ENCODE measurements at regions not wholly inside any gene's neighbourhood (a gene's known extent, or its start where the extent isn't known, plus 50 kb on each side); places are given as distances from the start of the nearest gene placed in this dataset.
"Not testable (repeated sequence)": the region's sequence is repeated elsewhere in the genome, so short reads cannot be mapped to it uniquely, and the experiment has no call there.

DNA sequence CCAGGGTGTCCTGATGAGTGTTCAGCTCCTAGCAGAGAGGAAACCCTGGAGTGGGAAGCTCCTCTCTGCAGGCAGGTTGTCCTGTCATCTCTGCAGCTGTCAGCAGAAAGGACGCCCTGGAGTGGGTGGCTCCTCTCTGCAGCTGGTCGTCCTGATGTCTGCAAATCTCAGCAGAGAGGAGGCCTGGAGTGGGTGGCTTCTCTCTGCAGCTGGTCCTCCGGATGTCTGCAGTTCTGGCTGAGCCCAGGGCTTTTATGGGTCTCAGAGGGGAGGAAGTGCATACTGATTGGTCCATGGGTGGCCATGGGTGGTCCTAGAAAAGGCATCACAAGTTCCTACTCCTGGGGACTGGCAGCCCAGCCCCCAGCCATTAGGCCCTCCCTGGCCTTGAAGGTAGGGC lies 102.6 kb upstream of the BNIP2 start:
- no peak overlapping the region for H3K27ac ChIP-seq
- no peak overlapping the region for H3K4me3 ChIP-seq
- H3K9me3 ChIP-seq = no peaks in the 10 kb centered on the region
- peaks cover 4 to 29% of the 10 kb centered on the region in 2 donors for H3K27me3 ChIP-seq
- DNase-seq (no peak), ATAC-seq (no peak)
- intact Hi-C loops (cut with DNase I) = no loop called here
- no peaks in the 10 kb centered on the region for H3K4me1 ChIP-seq
- no peaks in the 10 kb centered on the region for H3K36me3 ChIP-seq
- TF ChIP-seq, protein P1, sequence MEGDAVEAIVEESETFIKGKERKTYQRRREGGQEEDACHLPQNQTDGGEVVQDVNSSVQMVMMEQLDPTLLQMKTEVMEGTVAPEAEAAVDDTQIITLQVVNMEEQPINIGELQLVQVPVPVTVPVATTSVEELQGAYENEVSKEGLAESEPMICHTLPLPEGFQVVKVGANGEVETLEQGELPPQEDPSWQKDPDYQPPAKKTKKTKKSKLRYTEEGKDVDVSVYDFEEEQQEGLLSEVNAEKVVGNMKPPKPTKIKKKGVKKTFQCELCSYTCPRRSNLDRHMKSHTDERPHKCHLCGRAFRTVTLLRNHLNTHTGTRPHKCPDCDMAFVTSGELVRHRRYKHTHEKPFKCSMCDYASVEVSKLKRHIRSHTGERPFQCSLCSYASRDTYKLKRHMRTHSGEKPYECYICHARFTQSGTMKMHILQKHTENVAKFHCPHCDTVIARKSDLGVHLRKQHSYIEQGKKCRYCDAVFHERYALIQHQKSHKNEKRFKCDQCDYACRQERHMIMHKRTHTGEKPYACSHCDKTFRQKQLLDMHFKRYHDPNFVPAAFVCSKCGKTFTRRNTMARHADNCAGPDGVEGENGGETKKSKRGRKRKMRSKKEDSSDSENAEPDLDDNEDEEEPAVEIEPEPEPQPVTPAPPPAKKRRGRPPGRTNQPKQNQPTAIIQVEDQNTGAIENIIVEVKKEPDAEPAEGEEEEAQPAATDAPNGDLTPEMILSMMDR (IDR thresholded peaks at IDR 0.05) = no peak

DNA sequence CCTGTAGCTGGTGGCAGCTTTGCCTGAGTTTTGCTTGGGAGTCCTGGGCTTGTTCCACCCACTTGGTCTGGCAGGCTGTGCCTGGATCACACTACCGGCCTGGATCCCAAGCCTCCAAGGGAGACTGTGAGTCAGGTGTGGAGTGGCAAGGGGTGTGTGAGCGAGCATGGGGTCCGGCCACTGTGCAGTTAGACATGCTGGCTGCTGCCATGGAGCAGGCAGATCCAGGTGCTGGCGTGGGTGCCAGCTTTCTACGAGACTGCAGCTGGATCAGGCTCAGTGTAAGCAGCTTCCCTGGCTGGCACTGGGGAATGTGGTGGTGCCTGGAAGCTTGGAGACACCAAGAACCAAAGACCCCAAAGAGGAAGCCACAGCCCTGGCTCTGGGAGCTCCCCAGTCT lies 102.0 kb upstream of the BNIP2 start:
- H3K9me3 ChIP-seq = no peaks in the 10 kb centered on the region
- no peak overlapping the region for H3K27ac ChIP-seq
- no peak for DNase-seq
- H3K27me3 ChIP-seq = peaks cover 0 to 29% of the 10 kb centered on the region in 2 donors
- TF ChIP-seq, protein P1 (IDR thresholded peaks at IDR 0.05) = no peak
- no peak overlapping the region for H3K4me3 ChIP-seq
- no peaks in the 10 kb centered on the region for H3K36me3 ChIP-seq
- no peaks in the 10 kb centered on the region for H3K4me1 ChIP-seq
- no peak for ATAC-seq
- intact Hi-C loops (cut with DNase I) = no loop called here

- H3K9me3 ChIP-seq; H3K27me3 ChIP-seq; H3K27ac ChIP-seq; H3K4me1 ChIP-seq; DNase-seq; ATAC-seq; intact Hi-C loops (cut with DNase I); H3K4me3 ChIP-seq; H3K36me3 ChIP-seq: not testable (repeated sequence)
Observed at GRCh38 chr15:59786466-59786865, 97.3 kb upstream of the BNIP2 start.

- H3K4me3 ChIP-seq; H3K27me3 ChIP-seq; H3K9me3 ChIP-seq; ATAC-seq; H3K4me1 ChIP-seq; H3K36me3 ChIP-seq; intact Hi-C loops (cut with DNase I); DNase-seq; H3K27ac ChIP-seq: not testable (repeated sequence)
Observed at GRCh38 chr15:59785981-59786380, 96.9 kb upstream of the BNIP2 start.

- H3K27me3 ChIP-seq; H3K36me3 ChIP-seq; ATAC-seq; intact Hi-C loops (cut with DNase I); H3K27ac ChIP-seq; H3K4me1 ChIP-seq; DNase-seq; H3K4me3 ChIP-seq; H3K9me3 ChIP-seq: not testable (repeated sequence)
Observed at GRCh38 chr15:59783774-59784520, 94.8 kb upstream of the BNIP2 start.

DNA sequence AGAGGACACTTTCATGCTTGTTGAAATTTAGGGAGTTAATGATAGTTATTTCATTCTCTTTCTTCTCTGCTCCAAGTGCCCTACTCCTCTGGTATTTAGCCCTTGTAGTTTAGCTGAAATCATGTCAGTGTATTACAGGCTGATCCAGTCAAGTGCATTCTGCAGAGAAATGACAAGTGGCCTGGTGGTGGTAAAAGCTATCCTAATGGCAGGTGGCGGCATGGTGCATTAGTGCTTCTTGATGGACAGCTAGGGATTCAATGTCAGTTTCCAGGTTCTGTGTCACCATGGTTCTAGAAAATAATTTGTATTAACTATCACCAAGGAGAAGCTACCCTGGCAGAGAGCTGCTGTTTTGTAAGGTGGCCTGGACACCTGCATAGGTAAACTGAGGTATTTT lies 90.0 kb upstream of the BNIP2 start:
- Histone ChIP-seq H3K4me1 (no peaks in the 10 kb centered on the region), H3K9me3 (no peaks in the 10 kb centered on the region), H3K4me3 (no peak overlapping the region), H3K27me3 (no peaks in the 10 kb centered on the region), H3K27ac (no peak overlapping the region), H3K36me3 (no peaks in the 10 kb centered on the region)
- intact Hi-C loops (cut with DNase I) = no loop called here
- ATAC-seq = no peak
- TF ChIP-seq, protein P1 (IDR thresholded peaks at IDR 0.05) = no peak
- no peak for DNase-seq

DNA sequence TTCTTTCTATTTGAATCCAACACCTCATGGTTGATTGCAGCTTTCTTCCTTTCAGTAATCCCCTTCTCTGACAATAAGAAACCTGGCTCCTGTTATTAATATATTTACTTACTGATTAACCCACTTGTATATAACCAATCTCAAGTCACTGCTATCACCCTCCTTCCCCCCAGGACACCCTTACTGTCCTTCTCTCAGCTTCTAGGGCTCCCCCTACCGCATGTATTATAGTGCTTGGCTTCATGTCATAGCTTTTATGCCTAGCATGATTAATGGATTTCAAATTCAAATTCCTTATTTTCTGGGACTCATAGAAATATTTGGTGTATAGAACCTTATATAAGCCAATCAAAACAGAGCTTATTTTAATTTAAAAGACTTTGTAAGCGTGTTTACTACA lies 75.7 kb upstream of the BNIP2 start:
- TF ChIP-seq, protein P1 (IDR thresholded peaks at IDR 0.05) = no peak
- DNase-seq (no peak), ATAC-seq (no peak)
- intact Hi-C loops (cut with DNase I) = no loop called here
- Histone ChIP-seq H3K4me3 (no peak overlapping the region), H3K27ac (no peak overlapping the region), H3K4me1 (no peaks in the 10 kb centered on the region), H3K9me3 (no peaks in the 10 kb centered on the region), H3K27me3 (no peaks in the 10 kb centered on the region), H3K36me3 (no peaks in the 10 kb centered on the region)

Data from left lung (tissue), 4 donors.